Stimulated activated CD8-positive, alpha-beta memory T cell treated with anti-CD3 and anti-CD28 coated beads, Interleukin-2, amount 100 ng/mL, for 48 hours (primary cell): ENCODE measurements at regions not wholly inside any gene's neighbourhood (a gene's known extent, or its start where the extent isn't known, plus 50 kb on each side); places are given as distances from the start of the nearest gene placed in this dataset.
"Not testable (repeated sequence)": the region's sequence is repeated elsewhere in the genome, so short reads cannot be mapped to it uniquely, and the experiment has no call there.

Source experiments
- DNase-seq, 2 donors: peaks; one replicate each; pipeline ENCODE4 v3.0.0-alpha.2; 2020; ENCODE audit warnings: low read depth in 2 of 2

- DNase-seq = peak; percentile 91 to 92
These were observed 92.5 kb upstream of the RUNX3 start for GRCh38 chr1:25022361-25023189.

DNA sequence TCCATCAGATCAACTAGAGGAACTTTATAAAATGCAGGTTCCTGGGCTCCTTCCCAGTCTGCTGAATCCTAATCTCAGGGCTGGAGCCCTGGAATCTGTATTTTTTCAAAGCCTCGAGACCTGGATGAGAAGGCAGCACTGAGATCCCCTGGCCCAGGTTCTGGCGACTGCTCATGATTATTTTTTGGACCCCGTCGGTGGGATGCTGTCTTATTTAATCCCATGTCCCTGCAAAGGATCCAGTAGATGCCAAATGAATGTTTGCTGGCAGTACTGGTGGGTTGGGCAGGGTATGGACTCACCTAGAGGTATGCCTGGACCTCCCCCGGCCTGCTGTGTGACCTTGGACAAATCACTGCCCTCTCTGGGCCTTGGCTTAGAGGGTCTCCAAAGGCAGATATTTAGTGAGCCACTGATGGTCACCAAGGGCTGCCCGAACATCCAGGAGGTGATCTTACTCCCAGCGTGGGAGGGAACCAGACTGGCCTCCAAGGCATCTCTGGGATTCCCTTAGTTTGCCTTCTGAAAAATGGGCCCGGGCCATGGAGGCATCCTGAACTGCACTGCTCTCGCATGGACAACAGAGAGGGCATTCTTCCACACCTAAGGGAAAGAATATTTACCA lies 91.6 kb upstream of the RUNX3 start:
- DNase-seq = no peak

GRCh38 chr1:25020851-25021590 lies 90.9 kb upstream of the RUNX3 start:
- no peak for DNase-seq

GRCh38 chr1:25020173-25020845 lies 90.2 kb upstream of the RUNX3 start:
- no peak for DNase-seq

GRCh38 chr1:25019337-25020172 lies 89.5 kb upstream of the RUNX3 start:
- DNase-seq = no peak

GRCh38 chr1:25018943-25019336 lies 88.9 kb upstream of the RUNX3 start:
- no peak for DNase-seq

DNA sequence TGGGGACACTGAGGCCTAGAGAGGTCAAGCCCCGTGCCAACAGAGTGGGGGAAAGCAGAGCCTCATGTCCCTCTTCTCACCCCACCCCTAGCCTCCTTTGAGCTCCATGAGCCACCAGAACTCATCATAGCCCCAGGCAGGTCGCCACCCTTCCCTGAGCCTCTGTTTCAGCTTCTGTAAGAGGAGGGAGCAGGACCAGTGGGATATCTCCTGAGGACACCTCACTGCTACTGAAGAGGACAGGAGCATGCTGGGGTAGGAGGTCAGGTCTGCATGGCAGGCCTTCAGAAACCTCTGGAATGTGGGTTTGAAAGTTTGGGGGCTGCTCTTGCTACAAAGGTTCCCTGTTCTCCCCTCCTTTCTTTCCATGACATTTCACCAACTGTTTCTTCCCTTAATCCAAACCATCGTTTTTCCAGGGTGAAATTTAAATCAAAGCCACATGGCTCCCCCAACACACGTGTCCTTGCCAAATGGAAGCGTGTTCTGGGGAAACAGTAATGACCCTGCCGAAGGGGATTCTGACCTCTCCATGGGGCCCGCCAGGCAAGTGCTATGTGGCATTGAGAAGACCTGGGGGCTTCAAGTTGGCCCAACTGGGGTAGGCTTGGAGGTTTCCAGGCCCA lies 88.1 kb upstream of the RUNX3 start:
- DNase-seq = no peak

DNA sequence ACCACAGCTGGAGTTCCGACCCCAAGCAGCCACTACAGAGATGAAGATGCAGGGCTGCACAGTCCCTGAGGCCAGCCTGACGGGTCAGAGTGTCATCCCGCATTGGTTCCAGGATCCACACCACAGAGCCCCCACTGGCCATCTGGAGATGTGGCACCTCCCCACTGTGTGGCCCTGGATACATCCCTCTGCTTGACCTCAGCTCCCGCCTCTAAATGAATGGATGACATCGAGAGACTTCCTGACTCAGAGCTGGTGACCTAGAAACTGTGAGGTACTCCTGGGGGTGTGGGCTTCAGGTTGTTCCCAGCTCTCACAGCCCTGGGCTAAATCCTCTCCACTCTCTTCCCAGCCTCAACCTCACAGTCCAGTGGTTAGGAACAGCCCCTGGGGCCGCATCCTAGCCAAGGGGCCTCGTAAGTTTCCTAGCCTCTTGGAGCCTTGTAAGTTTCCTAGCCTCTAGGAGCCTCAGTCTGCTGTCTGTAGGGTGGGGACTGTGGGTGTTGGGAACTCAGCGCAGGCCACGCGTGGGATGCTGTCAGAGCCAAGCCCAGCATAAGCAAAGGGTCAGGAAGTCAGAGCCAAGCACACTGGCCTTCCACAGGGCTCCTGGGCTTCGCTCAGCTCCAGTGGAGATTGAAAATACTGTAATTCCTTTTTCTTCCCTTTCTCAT lies 87.5 kb upstream of the RUNX3 start:
- DNase-seq = no peak

DNA sequence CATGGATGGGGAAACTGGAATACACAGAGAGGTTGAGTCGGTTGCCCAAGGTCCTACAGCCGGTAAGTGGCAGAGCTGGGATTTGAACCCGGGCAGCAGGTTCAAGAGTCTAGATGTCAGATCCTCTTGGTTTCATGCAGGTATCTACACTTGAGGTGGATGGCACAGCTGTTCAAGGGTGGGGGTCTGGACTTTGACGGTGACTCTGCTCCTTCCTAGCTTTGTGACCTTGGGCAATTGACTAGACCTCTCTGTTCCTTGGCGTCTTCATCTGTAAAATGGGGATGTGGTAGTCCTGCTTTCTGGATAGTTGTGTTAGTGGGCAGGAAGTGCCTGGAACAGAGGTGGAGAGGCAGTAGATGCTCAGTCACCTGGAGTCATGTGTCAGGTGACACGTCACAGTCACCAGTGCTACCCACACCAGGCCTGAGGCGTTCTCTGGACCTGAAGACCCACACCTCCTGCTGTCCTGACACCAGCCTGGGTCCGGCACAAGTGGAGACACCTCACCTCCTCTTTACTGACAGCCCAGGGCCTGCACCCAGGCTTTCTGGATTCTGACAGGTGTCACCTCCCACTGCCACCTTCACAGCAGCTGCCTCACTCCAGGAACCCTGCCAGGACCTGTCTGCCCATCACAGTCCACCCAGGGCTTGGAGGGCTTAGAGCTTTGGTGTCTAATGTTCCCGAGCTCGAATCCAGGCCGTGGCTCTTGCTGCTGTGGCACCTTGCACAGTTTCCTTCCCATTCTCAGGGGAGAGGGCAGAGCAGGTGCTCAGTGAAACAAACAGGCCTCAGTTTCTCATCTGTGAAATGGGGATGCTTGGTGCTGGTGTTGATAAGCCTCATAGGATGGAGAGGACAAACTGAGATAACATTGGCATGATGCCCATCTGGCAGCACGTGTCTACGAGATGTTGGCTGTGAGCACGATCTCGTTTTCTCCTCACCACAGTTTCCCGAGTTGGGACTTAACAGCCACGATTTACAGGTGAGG lies 83.2 kb upstream of the RUNX3 start:
- DNase-seq = no peak

DNA sequence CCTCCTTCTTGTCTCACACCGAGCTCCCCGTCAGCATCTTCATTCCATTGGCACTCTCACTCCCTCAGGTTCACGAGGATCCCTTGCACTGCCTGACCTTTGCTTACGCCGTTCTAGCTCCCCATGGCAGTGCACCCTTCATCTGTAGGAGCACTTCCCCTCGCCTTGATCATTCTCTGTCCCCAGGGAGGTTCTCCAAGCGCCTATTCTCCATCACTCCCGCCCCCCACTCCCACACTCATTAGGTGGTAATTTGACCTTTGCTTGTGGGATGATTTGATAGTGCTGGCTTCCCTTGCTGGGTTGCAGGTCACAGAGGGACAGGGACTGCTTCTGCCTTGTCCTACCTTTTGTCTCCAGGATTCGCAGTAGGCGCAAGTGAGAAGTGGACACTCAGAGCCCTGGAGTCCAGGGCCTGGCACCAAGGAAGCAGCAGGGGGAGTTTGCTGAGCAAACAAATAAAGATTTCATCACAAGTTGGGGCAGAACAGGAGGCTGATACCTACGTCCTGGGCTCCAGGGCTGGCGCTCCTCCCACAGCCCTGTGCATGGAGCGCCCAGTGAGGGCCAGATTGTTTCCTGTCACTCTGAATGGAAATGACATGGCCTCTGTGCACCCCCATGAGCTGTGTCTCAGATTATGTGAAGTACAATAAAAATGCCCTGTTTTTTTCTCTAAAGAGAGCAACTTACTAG lies 82.0 kb upstream of the RUNX3 start:
- no peak for DNase-seq

DNA sequence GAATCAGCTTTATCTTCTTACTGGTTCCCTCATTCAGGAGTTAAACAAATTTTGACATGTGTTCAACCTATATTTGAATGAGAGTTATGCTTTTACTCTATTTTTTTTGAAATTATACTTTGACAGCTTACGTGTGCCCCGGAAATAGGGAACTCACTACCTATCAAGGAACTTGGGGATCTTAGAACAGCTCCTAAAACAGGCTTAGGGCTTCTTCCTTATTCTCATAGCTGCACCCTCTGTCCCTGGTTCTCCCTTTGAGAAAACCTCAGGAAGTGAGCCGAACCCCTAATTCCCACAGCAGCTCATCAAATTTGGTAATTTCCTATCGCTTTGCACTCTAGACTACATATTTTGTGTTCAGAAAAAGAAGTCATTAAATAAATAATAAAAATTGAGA lies 81.2 kb upstream of the RUNX3 start:
- no peak for DNase-seq

DNA sequence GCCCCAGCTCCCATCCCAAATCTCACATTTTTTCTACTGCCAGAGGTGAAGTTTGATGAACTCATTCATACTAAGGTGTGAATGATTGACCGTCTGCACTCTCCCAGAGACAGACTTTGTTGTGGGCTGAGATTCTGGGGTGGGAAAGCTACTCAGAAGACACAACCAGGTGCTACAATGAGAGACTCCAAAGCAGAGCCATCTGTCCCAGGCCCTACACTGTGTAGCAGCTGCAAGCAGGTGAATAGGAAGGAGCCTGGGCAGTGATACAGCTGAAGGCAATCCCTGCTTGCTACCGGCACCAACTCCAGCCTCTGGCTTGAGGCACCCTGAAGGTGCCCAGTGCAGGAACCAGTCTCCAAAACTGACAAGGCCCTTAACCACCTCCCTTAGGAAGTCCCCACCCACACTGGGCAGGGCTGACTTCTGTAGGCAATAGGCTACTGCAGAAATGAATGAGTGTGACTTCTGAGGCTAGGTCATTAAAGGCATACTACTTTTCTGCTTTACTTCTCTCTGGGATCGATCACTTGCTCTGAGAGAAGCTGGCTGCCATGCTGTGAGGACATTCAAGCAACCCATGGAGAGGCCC lies 79.7 kb upstream of the RUNX3 start:
- peak in 1 of 2 donors; percentile 43 for DNase-seq

DNA sequence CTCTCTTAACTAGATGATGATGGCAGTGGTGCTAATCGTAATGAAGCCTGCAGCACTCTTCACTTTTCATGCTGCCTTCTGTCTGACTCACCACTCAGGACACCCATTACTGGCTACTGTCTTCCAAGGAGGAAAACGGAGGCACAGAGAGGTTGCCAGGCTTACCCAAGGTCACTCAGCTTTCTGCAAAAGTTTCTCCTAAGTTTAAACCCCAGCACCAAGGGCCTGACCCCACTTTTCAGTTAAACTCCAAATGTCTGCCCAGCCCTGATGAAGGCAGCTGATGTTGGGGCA lies 78.1 kb upstream of the RUNX3 start:
- DNase-seq = no peak

GRCh38 chr1:25007390-25008191 lies 77.5 kb upstream of the RUNX3 start:
- not testable (repeated sequence) for DNase-seq

DNA sequence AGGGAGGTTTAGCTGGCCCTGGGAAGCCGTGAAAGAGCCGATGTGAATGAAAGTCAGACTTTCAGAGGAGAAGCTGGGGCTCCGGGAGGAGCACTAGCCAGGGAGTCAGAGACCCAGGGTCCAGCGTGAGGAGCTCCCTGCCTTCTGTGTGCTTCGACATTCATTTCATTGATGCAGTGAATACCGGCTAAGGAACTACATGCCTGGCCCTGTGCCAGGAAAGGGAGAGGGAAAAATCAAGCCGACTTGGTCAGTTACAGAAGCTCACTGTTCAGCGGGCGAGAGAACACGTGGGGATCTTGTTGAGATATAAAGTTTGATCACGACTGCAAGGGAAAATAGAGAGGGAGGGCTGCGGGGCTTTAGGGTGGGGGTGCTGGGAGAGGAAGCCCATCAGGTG lies 76.7 kb upstream of the RUNX3 start:
- no peak for DNase-seq

GRCh38 chr1:25004355-25004754 lies 74.3 kb upstream of the RUNX3 start:
- DNase-seq = no peak

- no peak for DNase-seq
These were observed 73.5 kb upstream of the RUNX3 start for GRCh38 chr1:25003457-25004190.
